H9 (cell line): ENCODE measurements at regions not wholly inside any gene's neighbourhood (a gene's known extent, or its start where the extent isn't known, plus 50 kb on each side); places are given as distances from the start of the nearest gene placed in this dataset.

Source experiments
- DNase-seq: peaks from one replicate; pipeline ENCODE4 v3.0.0-alpha.2; 2017
- H2AFZ ChIP-seq: one replicate; pipeline ENCODE4 v1.6.1; 2013; ENCODE audit warnings: mild to moderate bottlenecking, low read length, control low read depth, moderate library complexity
- H2AK5ac ChIP-seq: 2 replicates; pipeline ENCODE4 v1.6.1; 2013; ENCODE audit warnings: low read length, control low read depth, mixed read lengths; ENCODE audit not compliant: insufficient read length
- H2BK120ac ChIP-seq: one replicate; pipeline ENCODE4 v1.6.1; 2013; ENCODE audit warnings: low read depth, mild to moderate bottlenecking, low read length, control low read depth, inconsistent platforms; ENCODE audit not compliant: poor library complexity, severe bottlenecking
- H2BK12ac ChIP-seq: 2 replicates; pipeline ENCODE4 v1.6.1; 2013; ENCODE audit warnings: low read length, control low read depth, mixed read lengths, low read depth; ENCODE audit not compliant: insufficient read length
- H2BK15ac ChIP-seq: 2 replicates; pipeline ENCODE4 v1.6.1; 2013; ENCODE audit warnings: low read depth, low read length, control low read depth
- H2BK20ac ChIP-seq: one replicate; pipeline ENCODE4 v1.6.1; 2013; ENCODE audit warnings: low read depth, mild to moderate bottlenecking, low read length, control low read depth, inconsistent platforms; ENCODE audit not compliant: poor library complexity, severe bottlenecking
- H2BK5ac ChIP-seq: 2 replicates; pipeline ENCODE4 v1.6.1; 2013; ENCODE audit warnings: low read length, control low read depth, mixed read lengths; ENCODE audit not compliant: insufficient read length
- H3K14ac ChIP-seq: 2 replicates; pipeline ENCODE4 v1.6.1; 2013; ENCODE audit warnings: low read length, control low read depth; ENCODE audit not compliant: insufficient read depth
- H3K18ac ChIP-seq: 2 replicates; pipeline ENCODE4 v1.6.1; 2013; ENCODE audit warnings: low read depth, mild to moderate bottlenecking, mixed read lengths, low read length, control low read depth; ENCODE audit not compliant: insufficient read length
- H3K23ac ChIP-seq: 2 replicates; pipeline ENCODE4 v1.6.1; 2013; ENCODE audit warnings: low read length, control low read depth, mixed read lengths, low read depth; ENCODE audit not compliant: insufficient read length
- H3K23me2 ChIP-seq: 2 replicates; pipeline ENCODE4 v1.6.1; 2013; ENCODE audit warnings: low read depth, mild to moderate bottlenecking, mixed read lengths, low read length, control low read depth; ENCODE audit not compliant: insufficient read length, poor library complexity, severe bottlenecking
- H3K27ac ChIP-seq: 2 replicates; pipeline ENCODE4 v1.5.1; 2013; ENCODE audit warnings: low read length, control low read depth, mixed read lengths, low read depth; ENCODE audit not compliant: insufficient read length
- H3K27me3 ChIP-seq: 2 replicates; pipeline ENCODE4 v1.6.1; 2013; ENCODE audit warnings: low read length, control low read depth, inconsistent platforms; ENCODE audit not compliant: insufficient read depth
- H3K4ac ChIP-seq: 2 replicates; pipeline ENCODE4 v1.6.1; 2013; ENCODE audit warnings: low read depth, mild to moderate bottlenecking, control low read depth, inconsistent platforms, low read length, moderate library complexity
- H3K4me1 ChIP-seq: 2 replicates; pipeline ENCODE4 v1.6.1; 2013; ENCODE audit warnings: low read length, control low read depth, inconsistent platforms; ENCODE audit not compliant: insufficient read depth
- H3K4me2 ChIP-seq: 2 replicates; pipeline ENCODE4 v1.6.1; 2013; ENCODE audit warnings: low read length, control low read depth, mixed read lengths; ENCODE audit not compliant: insufficient read length, insufficient read depth
- H3K56ac ChIP-seq: 2 replicates; pipeline ENCODE4 v1.6.1; 2013; ENCODE audit warnings: low read depth, mild to moderate bottlenecking, mixed read lengths, low read length, control low read depth; ENCODE audit not compliant: insufficient read length
- H3K79me1 ChIP-seq: 2 replicates; pipeline ENCODE4 v1.6.1; 2013; ENCODE audit warnings: low read depth, mild to moderate bottlenecking, moderate library complexity, low read length, control low read depth, inconsistent platforms; ENCODE audit not compliant: insufficient read depth, poor library complexity, severe bottlenecking
- H3K79me2 ChIP-seq: 2 replicates; pipeline ENCODE4 v1.6.1; 2013; ENCODE audit warnings: low read length, control low read depth, inconsistent platforms; ENCODE audit not compliant: insufficient read depth
- H3K9ac ChIP-seq: 2 replicates; pipeline ENCODE4 v1.6.1; 2013; ENCODE audit warnings: low read length, control low read depth, mixed read lengths; ENCODE audit not compliant: insufficient read length; ENCODE audit errors: extremely low read depth
- H3K9me3 ChIP-seq: one replicate; pipeline ENCODE4 v1.6.1; 2013; ENCODE audit warnings: low read depth, low read length, inconsistent platforms; ENCODE audit not compliant: control insufficient read depth
- H3T11ph ChIP-seq: one replicate; pipeline ENCODE4 v1.6.1; 2013; ENCODE audit warnings: mild to moderate bottlenecking, low read length, control low read depth, inconsistent platforms
- H4K20me1 ChIP-seq: one replicate; pipeline ENCODE4 v1.6.1; 2013; ENCODE audit not compliant: control insufficient read depth, insufficient read length, insufficient read depth
- H4K5ac ChIP-seq: 2 replicates; pipeline ENCODE4 v1.6.1; 2013; ENCODE audit warnings: low read depth, mild to moderate bottlenecking, mixed read lengths, low read length, control low read depth; ENCODE audit not compliant: insufficient read length
- H4K8ac ChIP-seq: replicated peaks from 2 replicates; pipeline ENCODE4 v1.6.1; 2013; ENCODE audit warnings: low read length, control low read depth, mixed read lengths, low read depth; ENCODE audit not compliant: insufficient read length
- H4K91ac ChIP-seq: 2 replicates; pipeline ENCODE4 v1.6.1; 2013; ENCODE audit warnings: low read depth, mild to moderate bottlenecking, moderate library complexity, mixed read lengths, low read length, control low read depth; ENCODE audit not compliant: insufficient read length
- H3K27ac Mint-ChIP-seq, 3 experiments: 2 replicates in 2 of 3; 3 replicates in 1 of 3; pipeline ENCODE4 v1.8.0; 2020 to 2021; ENCODE audit warnings: mixed read lengths in 3 of 3, mild to moderate bottlenecking in 1 of 3, moderate library complexity in 1 of 3
- H3K27me3 Mint-ChIP-seq: 2 replicates; pipeline ENCODE4 v1.8.0; 2021; ENCODE audit warnings: low read depth, mild to moderate bottlenecking, moderate library complexity, mixed read lengths
- H3K36me3 Mint-ChIP-seq, 3 experiments: 2 replicates in 2 of 3; 3 replicates in 1 of 3; pipeline ENCODE4 v1.8.0; 2020 to 2021; ENCODE audit warnings: low read depth in 3 of 3, mixed read lengths in 3 of 3; ENCODE audit not compliant: insufficient read depth in 1 of 3
- H3K4me1 Mint-ChIP-seq, 2 experiments: 2 replicates each; pipeline ENCODE4 v1.8.0; 2020; ENCODE audit warnings: mixed read lengths in 2 of 2
- H3K4me3 Mint-ChIP-seq, 2 experiments: 2 replicates in 1 of 2; 3 replicates in 1 of 2; pipeline ENCODE4 v1.8.0; 2020 to 2021; ENCODE audit warnings: mild to moderate bottlenecking in 2 of 2, mixed read lengths in 2 of 2, moderate library complexity in 1 of 2
- H3K9me3 Mint-ChIP-seq, 2 experiments: 2 replicates in 1 of 2; 3 replicates in 1 of 2; pipeline ENCODE4 v1.8.0; 2020; ENCODE audit warnings: mild to moderate bottlenecking in 2 of 2, mixed read lengths in 2 of 2, moderate library complexity in 1 of 2
- TF ChIP-seq, protein P1 (sequence below): fragments of 200-600 bp; sonication (generic); conservative IDR thresholded peaks from 3 replicates; pipeline ENCODE4 v1.8.0; 2021; ENCODE audit warnings: antibody characterized with exemption, mild to moderate bottlenecking

DNA sequence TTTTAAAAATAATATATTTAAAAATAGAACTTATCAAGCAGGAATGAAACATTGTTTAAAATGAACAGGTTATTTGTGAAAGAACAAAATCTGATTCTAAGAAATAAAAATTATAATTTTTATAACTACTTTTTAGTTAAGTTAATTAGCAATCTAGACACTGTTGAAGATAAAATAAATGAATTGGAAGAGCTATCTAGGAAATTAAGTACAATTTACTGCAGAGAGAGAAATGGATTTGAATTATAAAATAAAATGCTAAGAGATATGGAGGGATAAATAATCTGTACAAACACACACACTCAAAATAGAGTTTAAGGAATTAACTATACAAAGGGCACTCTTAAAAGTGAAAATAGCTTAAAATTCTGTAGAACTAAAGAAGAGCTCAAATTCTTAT lies 1123.1 kb downstream of the PLA2G4A start:
- no peak for DNase-seq
- Histone ChIP-seq H3K27ac (no peak overlapping the region), H3K79me1 (no peaks in the 10 kb centered on the region), H2AK5ac (no peak overlapping the region), H3K18ac (no peak overlapping the region), H2BK20ac (no peak overlapping the region), H2AFZ (no peak overlapping the region), H4K8ac (no peak overlapping the region), H4K5ac (no peak overlapping the region), H3K23me2 (no peaks in the 10 kb centered on the region), H3K4me1 (no peaks in the 10 kb centered on the region), H3K56ac (no peak overlapping the region), H2BK5ac (no peak overlapping the region), H3K23ac (no peak overlapping the region), H2BK15ac (no peak overlapping the region), H2BK120ac (no peak overlapping the region), H4K91ac (no peak overlapping the region), H3K4me2 (no peak overlapping the region), H2BK12ac (no peak overlapping the region), H4K20me1 (no peaks in the 10 kb centered on the region), H3K9ac (no peak overlapping the region), H3K14ac (no peak overlapping the region), H3T11ph (no peak overlapping the region), H3K9me3 (no peaks in the 10 kb centered on the region), H3K4ac (no peak overlapping the region), H3K79me2 (no peaks in the 10 kb centered on the region), H3K27me3 (no peaks in the 10 kb centered on the region)
- Mint-ChIP-seq H3K4me1 (no peaks in the 10 kb centered on the region), H3K9me3 (peaks cover 30 to 40% of the 10 kb centered on the region in 2 experiments), H3K4me3 (no peak overlapping the region), H3K36me3 (peaks cover 6 to 35% (median 15%) of the 10 kb centered on the region in 3 experiments), H3K27me3 (no peaks in the 10 kb centered on the region), H3K27ac (no peak overlapping the region)
- TF ChIP-seq, protein P1, sequence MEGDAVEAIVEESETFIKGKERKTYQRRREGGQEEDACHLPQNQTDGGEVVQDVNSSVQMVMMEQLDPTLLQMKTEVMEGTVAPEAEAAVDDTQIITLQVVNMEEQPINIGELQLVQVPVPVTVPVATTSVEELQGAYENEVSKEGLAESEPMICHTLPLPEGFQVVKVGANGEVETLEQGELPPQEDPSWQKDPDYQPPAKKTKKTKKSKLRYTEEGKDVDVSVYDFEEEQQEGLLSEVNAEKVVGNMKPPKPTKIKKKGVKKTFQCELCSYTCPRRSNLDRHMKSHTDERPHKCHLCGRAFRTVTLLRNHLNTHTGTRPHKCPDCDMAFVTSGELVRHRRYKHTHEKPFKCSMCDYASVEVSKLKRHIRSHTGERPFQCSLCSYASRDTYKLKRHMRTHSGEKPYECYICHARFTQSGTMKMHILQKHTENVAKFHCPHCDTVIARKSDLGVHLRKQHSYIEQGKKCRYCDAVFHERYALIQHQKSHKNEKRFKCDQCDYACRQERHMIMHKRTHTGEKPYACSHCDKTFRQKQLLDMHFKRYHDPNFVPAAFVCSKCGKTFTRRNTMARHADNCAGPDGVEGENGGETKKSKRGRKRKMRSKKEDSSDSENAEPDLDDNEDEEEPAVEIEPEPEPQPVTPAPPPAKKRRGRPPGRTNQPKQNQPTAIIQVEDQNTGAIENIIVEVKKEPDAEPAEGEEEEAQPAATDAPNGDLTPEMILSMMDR, result no peak
